RWPE1 (cell line): ENCODE measurements at regions not wholly inside any gene's neighbourhood (a gene's known extent, or its start where the extent isn't known, plus 50 kb on each side); places are given as distances from the start of the nearest gene placed in this dataset.

Source experiments
- CTCF ChIA-PET: fragments of 350-600 bp; sonication (Branson Sonifier 250); formaldehyde crosslinking; extraction: SDS; loops from one replicate; lab custom pipeline; 2021; lab: Yijun Ruan, JAX
- POLR2A ChIA-PET: fragments of 400-600 bp; formaldehyde crosslinking; extraction: SDS; loops from one replicate; lab custom pipeline; 2020; ENCODE audit warnings: antibody characterized with exemption; ENCODE audit not compliant: low non-redundant PET; lab: Yijun Ruan, JAX
- DNase-seq: peaks from one replicate; pipeline ENCODE4 v3.0.0; 2012; ENCODE audit warnings: low spot score
- H3K27ac ChIP-seq: fragments of 450-650 bp; 2 replicates; pipeline ENCODE4 v1.5.1; 2017
- CTCF ChIP-seq: fragments of 450-650 bp; conservative IDR thresholded peaks from 2 replicates; pipeline ENCODE4 v1.5.1; 2017; ENCODE audit warnings: low read depth, mild to moderate bottlenecking

GRCh38 chr22:49296561-49296960 is 531.1 kb downstream of the BRD1 start:
- CTCF ChIA-PET, result no interaction called here
- no peak overlapping the region for H3K27ac ChIP-seq
- no peak for TF ChIP-seq CTCF
- POLR2A ChIA-PET, result no interaction called here
- DNase-seq, result no peak

- DNase-seq, result no peak
- no peak overlapping the region for H3K27ac ChIP-seq
- POLR2A ChIA-PET, result no interaction called here
- no peak for TF ChIP-seq CTCF
- CTCF ChIA-PET, result no interaction called here
These were observed 531.7 kb downstream of the BRD1 start for GRCh38 chr22:49295851-49296560.

GRCh38 chr22:49295465-49295743 is 532.3 kb downstream of the BRD1 start:
- ChIA-PET POLR2A (no interaction called here), CTCF (no interaction called here)
- no peak for TF ChIP-seq CTCF
- no peak overlapping the region for H3K27ac ChIP-seq
- no peak for DNase-seq

- POLR2A ChIA-PET, result no interaction called here
- TF ChIP-seq CTCF, result no peak
- H3K27ac ChIP-seq, result no peak overlapping the region
- DNase-seq, result no peak
- CTCF ChIA-PET, result no interaction called here
These were observed 532.8 kb downstream of the BRD1 start for GRCh38 chr22:49294656-49295464.

GRCh38 chr22:49292909-49293308 is 534.8 kb downstream of the BRD1 start:
- ChIA-PET POLR2A (no interaction called here), CTCF (no interaction called here)
- no peak for DNase-seq
- no peak overlapping the region for H3K27ac ChIP-seq
- no peak for TF ChIP-seq CTCF

GRCh38 chr22:49291781-49292180 is 535.9 kb downstream of the BRD1 start:
- ChIA-PET CTCF (no interaction called here), POLR2A (no interaction called here)
- TF ChIP-seq CTCF, result no peak
- no peak for DNase-seq
- no peak overlapping the region for H3K27ac ChIP-seq
